GM21717 (cell line): ENCODE measurements at regions not wholly inside any gene's neighbourhood (a gene's known extent, or its start where the extent isn't known, plus 50 kb on each side); places are given as distances from the start of the nearest gene placed in this dataset.

Source experiments
- ATAC-seq: cut with Tn5 transposase; IDR thresholded peaks from one replicate; pipeline ENCODE4 v1.9.1; 2021; ENCODE audit warnings: mild to moderate bottlenecking, moderate library complexity; ENCODE audit not compliant: unreplicated experiment

- ATAC-seq: no peak
Observed at GRCh38 chr2:60067006-60067405, 486.4 kb downstream of the BCL11A start.

GRCh38 chr2:60066096-60066839 is 487.2 kb downstream of the BCL11A start:
- no peak for ATAC-seq

- no peak for ATAC-seq
Observed at GRCh38 chr2:60064687-60065389, 488.6 kb downstream of the BCL11A start.

- ATAC-seq: peak; percentile 84
Observed at GRCh38 chr2:60058781-60059180, 494.7 kb downstream of the BCL11A start.

GRCh38 chr2:60054571-60055340 is 498.7 kb downstream of the BCL11A start:
- no peak for ATAC-seq

GRCh38 chr2:60053791-60054190 is 499.7 kb downstream of the BCL11A start:
- ATAC-seq: no peak

- ATAC-seq: no peak
Observed at GRCh38 chr2:60052601-60053000, 500.9 kb downstream of the BCL11A start.

- no peak for ATAC-seq
Observed at GRCh38 chr2:60051991-60052390, 501.5 kb downstream of the BCL11A start.

GRCh38 chr2:60047944-60048525 is 505.4 kb downstream of the BCL11A start:
- ATAC-seq: no peak

GRCh38 chr2:60047347-60047746 is 506.1 kb downstream of the BCL11A start:
- ATAC-seq: no peak

GRCh38 chr2:60046529-60046928 is 506.9 kb downstream of the BCL11A start:
- ATAC-seq: no peak

GRCh38 chr2:60045456-60045855 is 508.0 kb downstream of the BCL11A start:
- ATAC-seq: no peak

- no peak for ATAC-seq
Observed at GRCh38 chr2:60044484-60044883, 509.0 kb downstream of the BCL11A start.

GRCh38 chr2:60042023-60042422 is 511.4 kb downstream of the BCL11A start:
- no peak for ATAC-seq

GRCh38 chr2:60033325-60033724 is 520.1 kb downstream of the BCL11A start:
- ATAC-seq: no peak

GRCh38 chr2:60029566-60029883 is 523.9 kb downstream of the BCL11A start:
- no peak for ATAC-seq

GRCh38 chr2:60028849-60029565 is 524.4 kb downstream of the BCL11A start:
- no peak for ATAC-seq

GRCh38 chr2:60025496-60025895 is 528.0 kb downstream of the BCL11A start:
- ATAC-seq: no peak

- no peak for ATAC-seq
Observed at GRCh38 chr2:60023256-60023985, 530.0 kb downstream of the BCL11A start.

- ATAC-seq: no peak
Observed at GRCh38 chr2:60007671-60008070, 545.8 kb downstream of the BCL11A start.
